ENCODE measurements at regions not wholly inside any gene's neighbourhood (a gene's known extent, or its start where the extent isn't known, plus 50 kb on each side); places are given as distances from the start of the nearest gene placed in this dataset.

DNA sequence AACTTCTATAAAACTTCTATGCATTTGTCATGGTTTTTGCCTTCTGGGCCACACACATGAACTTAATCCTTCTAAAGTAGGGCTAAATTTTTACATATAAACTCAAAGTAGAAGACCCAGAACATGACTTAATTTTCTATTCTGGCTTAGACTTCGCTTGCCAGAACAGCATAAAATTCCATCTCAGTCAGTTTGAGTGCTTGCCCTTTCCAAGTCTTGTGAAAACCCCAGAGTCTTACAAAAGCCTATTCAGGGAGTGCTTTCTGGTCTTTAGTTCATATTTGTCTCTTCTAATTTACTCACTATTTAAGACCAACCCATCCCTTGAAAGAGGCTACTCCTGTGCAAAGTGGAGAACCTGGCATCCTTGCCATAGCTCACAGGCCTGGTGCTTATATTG, 201.6 kb upstream of the MEOX2 start:
- H3K9me3 ChIP-seq = no peaks in the 10 kb centered on the region
- no peak for DNase-seq
- no peak overlapping the region for H3K27ac ChIP-seq
- H3K4me1 ChIP-seq = no peaks in the 10 kb centered on the region
- no peak for TF ChIP-seq POLR2A (IDR thresholded peaks at IDR 0.05)
- TF ChIP-seq, protein P1, sequence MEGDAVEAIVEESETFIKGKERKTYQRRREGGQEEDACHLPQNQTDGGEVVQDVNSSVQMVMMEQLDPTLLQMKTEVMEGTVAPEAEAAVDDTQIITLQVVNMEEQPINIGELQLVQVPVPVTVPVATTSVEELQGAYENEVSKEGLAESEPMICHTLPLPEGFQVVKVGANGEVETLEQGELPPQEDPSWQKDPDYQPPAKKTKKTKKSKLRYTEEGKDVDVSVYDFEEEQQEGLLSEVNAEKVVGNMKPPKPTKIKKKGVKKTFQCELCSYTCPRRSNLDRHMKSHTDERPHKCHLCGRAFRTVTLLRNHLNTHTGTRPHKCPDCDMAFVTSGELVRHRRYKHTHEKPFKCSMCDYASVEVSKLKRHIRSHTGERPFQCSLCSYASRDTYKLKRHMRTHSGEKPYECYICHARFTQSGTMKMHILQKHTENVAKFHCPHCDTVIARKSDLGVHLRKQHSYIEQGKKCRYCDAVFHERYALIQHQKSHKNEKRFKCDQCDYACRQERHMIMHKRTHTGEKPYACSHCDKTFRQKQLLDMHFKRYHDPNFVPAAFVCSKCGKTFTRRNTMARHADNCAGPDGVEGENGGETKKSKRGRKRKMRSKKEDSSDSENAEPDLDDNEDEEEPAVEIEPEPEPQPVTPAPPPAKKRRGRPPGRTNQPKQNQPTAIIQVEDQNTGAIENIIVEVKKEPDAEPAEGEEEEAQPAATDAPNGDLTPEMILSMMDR (IDR thresholded peaks at IDR 0.05) = no peak
- H3K4me3 ChIP-seq = no peak overlapping the region
- no peaks in the 10 kb centered on the region for H3K27me3 ChIP-seq
- H3K36me3 ChIP-seq = no peaks in the 10 kb centered on the region

DNA sequence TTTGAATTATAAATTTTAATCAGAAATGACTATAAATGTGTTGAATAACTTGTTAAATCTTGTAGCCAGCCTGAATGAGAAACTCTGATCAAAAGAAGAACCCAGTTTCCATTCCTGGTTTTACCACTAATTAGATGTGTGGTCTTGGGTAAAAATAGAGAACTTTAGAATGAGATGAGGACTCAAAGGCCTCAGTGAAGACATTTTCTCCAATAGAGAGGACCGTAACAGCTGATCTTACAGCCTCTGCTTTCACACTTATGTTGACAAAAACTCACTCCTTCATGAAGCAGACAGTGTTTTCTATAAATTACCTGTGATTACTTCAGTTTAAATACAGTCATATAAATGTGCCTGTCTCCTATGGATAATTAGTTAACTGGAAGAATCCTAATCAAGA, 200.1 kb upstream of the MEOX2 start:
- Histone ChIP-seq H3K36me3 (no peaks in the 10 kb centered on the region), H3K4me1 (no peaks in the 10 kb centered on the region), H3K9me3 (no peaks in the 10 kb centered on the region), H3K27me3 (no peaks in the 10 kb centered on the region), H3K27ac (no peak overlapping the region), H3K4me3 (no peak overlapping the region)
- no peak for DNase-seq
- TF ChIP-seq POLR2A (IDR thresholded peaks at IDR 0.05) = no peak
- TF ChIP-seq, protein P1 (IDR thresholded peaks at IDR 0.05) = no peak

DNA sequence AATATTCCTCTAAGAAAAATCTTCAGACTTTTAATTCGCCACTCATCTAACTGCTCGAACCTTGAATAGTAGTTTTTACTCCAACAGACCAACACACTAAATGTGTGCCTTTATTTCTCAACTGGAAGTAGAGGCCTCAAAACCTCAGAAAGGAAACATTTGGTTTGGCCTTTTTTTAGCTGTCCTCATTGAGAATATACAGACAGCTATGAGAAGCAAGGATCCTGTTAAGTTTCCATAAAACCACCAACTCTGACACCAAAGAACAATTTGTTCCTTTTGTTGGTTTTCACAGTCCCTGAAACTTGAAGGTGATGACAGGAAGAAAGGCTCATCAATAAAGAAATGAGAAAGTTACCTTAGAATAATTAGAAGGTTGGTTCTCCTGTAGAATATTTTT, 199.2 kb upstream of the MEOX2 start:
- DNase-seq = no peak
- Histone ChIP-seq H3K9me3 (no peaks in the 10 kb centered on the region), H3K27me3 (no peaks in the 10 kb centered on the region), H3K27ac (no peak overlapping the region), H3K36me3 (no peaks in the 10 kb centered on the region), H3K4me1 (no peaks in the 10 kb centered on the region), H3K4me3 (no peak overlapping the region)
- TF ChIP-seq POLR2A (IDR thresholded peaks at IDR 0.05) = no peak
- TF ChIP-seq, protein P1 (IDR thresholded peaks at IDR 0.05) = no peak

DNA sequence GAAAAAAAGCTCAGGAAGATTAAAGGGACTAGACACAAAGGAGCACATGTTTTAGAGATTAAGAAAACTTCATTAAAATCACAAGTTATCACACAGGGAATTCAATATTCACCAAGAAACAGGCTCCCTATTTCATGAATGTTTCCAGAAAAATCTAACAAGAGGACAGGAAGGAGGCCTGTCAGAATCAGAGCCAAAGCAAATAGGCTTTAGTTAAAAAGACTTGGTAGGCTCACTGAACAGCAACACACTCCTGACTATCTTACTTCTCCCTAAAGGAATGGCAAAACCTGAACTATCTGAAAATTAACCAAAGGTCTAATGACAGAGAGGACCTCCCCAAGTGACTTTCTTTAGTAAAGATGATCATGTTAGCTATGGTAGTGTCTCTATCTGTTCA, 188.3 kb upstream of the MEOX2 start:
- H3K9me3 ChIP-seq = no peaks in the 10 kb centered on the region
- H3K36me3 ChIP-seq = no peaks in the 10 kb centered on the region
- no peak overlapping the region for H3K27ac ChIP-seq
- H3K4me3 ChIP-seq = no peak overlapping the region
- no peak for DNase-seq
- H3K27me3 ChIP-seq = no peaks in the 10 kb centered on the region
- no peaks in the 10 kb centered on the region for H3K4me1 ChIP-seq
- no peak for TF ChIP-seq POLR2A (IDR thresholded peaks at IDR 0.05)
- TF ChIP-seq, protein P1 (IDR thresholded peaks at IDR 0.05) = no peak

DNA sequence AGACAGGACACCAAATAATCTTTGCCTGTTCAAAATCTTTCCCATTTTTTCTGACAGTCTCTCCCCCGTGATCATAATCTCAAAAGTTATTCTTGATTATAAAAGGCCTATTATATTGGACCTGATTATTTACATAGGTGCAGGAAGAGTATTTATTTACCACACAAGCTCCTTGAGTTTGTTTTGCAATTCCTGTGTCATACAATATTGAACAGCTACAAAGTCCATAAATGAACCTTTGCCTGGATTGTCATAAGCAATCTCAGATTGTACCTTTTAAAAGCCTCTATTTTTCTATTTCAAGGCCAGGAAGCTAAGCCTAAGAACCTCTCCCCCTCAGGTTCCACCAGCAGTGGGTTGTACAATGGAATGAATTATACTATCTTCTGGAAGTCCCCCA, 183.9 kb upstream of the MEOX2 start:
- no peak for TF ChIP-seq POLR2A (IDR thresholded peaks at IDR 0.05)
- TF ChIP-seq, protein P1 (IDR thresholded peaks at IDR 0.05) = no peak
- H3K9me3 ChIP-seq = no peaks in the 10 kb centered on the region
- no peak overlapping the region for H3K27ac ChIP-seq
- H3K4me1 ChIP-seq = no peaks in the 10 kb centered on the region
- no peak overlapping the region for H3K4me3 ChIP-seq
- no peak for DNase-seq
- H3K36me3 ChIP-seq = no peaks in the 10 kb centered on the region
- H3K27me3 ChIP-seq = no peaks in the 10 kb centered on the region

DNA sequence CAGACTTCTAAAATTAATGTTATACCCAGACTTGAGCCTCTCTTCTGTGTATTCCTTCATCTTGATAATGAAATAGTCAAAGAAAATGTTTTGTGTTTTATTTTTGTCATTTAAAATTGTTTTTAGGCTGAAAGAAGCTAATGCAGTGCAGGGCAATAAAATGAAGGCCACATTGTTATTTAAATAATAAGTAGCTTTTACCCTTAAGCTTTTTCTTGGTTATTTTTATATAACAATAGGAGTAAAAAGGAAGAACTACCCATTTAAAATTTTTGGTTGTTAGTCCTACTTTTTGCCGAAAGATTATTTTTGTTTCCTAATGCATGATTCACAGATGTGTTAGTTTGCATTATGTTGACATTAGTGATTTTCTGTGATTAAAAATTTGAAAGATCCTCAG, 181.0 kb upstream of the MEOX2 start:
- no peak for DNase-seq
- TF ChIP-seq, protein P1 (IDR thresholded peaks at IDR 0.05) = no peak
- TF ChIP-seq POLR2A (IDR thresholded peaks at IDR 0.05) = no peak
- no peaks in the 10 kb centered on the region for H3K4me1 ChIP-seq
- no peaks in the 10 kb centered on the region for H3K27me3 ChIP-seq
- H3K36me3 ChIP-seq = no peaks in the 10 kb centered on the region
- H3K27ac ChIP-seq = no peak overlapping the region
- no peaks in the 10 kb centered on the region for H3K9me3 ChIP-seq
- H3K4me3 ChIP-seq = no peak overlapping the region
